ENCODE measurements at regions not wholly inside any gene's neighbourhood (a gene's known extent, or its start where the extent isn't known, plus 50 kb on each side); places are given as distances from the start of the nearest gene placed in this dataset.

GRCh38 chr9:36764364-36765076 lies 191.8 kb downstream of the MELK start:
- no peak for DNase-seq (ENCODE audit: low read depth)

- no peak for DNase-seq (ENCODE audit: low read depth)
Observed at GRCh38 chr9:36765077-36765390, 192.3 kb downstream of the MELK start.

- DNase-seq (ENCODE audit: low read depth), result peak; percentile 83
Observed at GRCh38 chr9:36765468-36766341, 193.0 kb downstream of the MELK start.

GRCh38 chr9:36768677-36769076 lies 196.0 kb downstream of the MELK start:
- DNase-seq (ENCODE audit: low read depth), result no peak

GRCh38 chr9:36770025-36770424 lies 197.3 kb downstream of the MELK start:
- DNase-seq (ENCODE audit: low read depth), result no peak

- DNase-seq (ENCODE audit: low read depth), result no peak
Observed at GRCh38 chr9:36772449-36773403, 200.0 kb downstream of the MELK start.

- no peak for DNase-seq (ENCODE audit: low read depth)
Observed at GRCh38 chr9:36778682-36779081, 206.0 kb downstream of the MELK start.

- no peak for DNase-seq (ENCODE audit: low read depth)
Observed at GRCh38 chr9:36779582-36779981, 206.9 kb downstream of the MELK start.

GRCh38 chr9:36780186-36780585 lies 207.5 kb downstream of the MELK start:
- no peak for DNase-seq (ENCODE audit: low read depth)

GRCh38 chr9:36781533-36781932 lies 208.8 kb downstream of the MELK start:
- no peak for DNase-seq (ENCODE audit: low read depth)

All from activated T-helper 9 cell treated with anti-CD3 and anti-CD28 coated beads, Interleukin-2, amount 50 U/mL, for 16 hours (primary cell).